ELF-1 (cell line): ENCODE measurements at regions not wholly inside any gene's neighbourhood (a gene's known extent, or its start where the extent isn't known, plus 50 kb on each side); places are given as distances from the start of the nearest gene placed in this dataset.
A peak's percentile ranks its signal among the peaks of the same experiment; 100 is the strongest.
"Not testable (repeated sequence)": the region's sequence is repeated elsewhere in the genome, so short reads cannot be mapped to it uniquely, and the experiment has no call there.

Source experiments
- DNase-seq: peaks from one replicate; pipeline ENCODE4 v3.0.0-alpha.2; 2016; ENCODE audit warnings: low read depth, low spot score

DNA sequence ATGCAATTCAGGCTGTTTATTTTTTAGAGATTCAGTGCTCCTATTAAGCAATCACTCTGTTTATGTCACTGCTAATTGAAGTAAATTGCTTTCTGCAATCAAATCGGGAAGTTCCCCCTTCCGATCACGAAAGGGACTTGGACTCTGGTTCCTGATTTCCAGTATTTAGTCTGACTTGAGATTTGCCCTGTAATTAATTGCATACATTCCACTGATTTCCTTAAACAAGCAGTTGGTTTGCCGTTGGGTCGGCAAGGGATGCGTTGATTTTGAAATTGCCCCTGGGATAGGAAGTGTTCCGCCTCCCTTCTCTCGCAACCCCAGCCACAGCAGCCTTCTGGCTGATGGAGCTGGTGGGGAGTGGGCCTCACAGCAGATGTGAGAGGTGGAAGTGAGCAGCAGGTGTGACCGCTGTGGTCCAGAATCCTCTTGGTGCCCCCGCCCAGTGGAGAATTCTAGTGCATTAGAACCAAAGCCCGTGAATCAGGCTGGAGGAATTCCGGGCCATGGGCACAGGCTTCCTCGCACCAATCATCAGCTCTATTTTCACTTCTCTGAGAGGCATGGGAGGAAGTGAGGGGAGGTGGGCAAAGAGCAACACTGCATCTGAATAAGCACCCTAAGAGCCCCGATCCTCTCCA is 102.5 kb downstream of the SPRY4 start:
- DNase-seq = no peak

GRCh38 chr5:142221091-142221860 is 103.5 kb downstream of the SPRY4 start:
- DNase-seq = no peak

- DNase-seq = peak; percentile 23
Observed at GRCh38 chr5:142219146-142219545, 105.7 kb downstream of the SPRY4 start.

DNA sequence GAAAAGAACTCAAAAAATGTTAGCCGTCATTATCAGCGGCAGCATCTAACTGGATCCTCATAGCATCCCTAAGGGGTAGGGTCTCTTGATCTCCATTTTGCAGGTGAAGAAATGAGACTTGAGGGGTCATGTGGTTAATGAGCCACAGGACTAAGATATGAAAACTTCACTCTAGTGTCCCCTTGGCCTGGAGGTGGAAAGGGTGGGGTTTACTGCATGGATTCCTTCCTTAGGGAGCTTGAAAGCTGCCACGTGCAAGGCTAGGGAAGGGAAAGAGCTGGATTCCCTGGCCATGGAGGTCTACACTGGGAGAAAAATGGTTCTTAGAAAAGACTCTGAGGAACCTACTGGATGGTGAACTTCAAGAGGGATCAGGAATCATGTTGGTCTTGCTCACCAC is 107.9 kb downstream of the SPRY4 start:
- DNase-seq = no peak

DNA sequence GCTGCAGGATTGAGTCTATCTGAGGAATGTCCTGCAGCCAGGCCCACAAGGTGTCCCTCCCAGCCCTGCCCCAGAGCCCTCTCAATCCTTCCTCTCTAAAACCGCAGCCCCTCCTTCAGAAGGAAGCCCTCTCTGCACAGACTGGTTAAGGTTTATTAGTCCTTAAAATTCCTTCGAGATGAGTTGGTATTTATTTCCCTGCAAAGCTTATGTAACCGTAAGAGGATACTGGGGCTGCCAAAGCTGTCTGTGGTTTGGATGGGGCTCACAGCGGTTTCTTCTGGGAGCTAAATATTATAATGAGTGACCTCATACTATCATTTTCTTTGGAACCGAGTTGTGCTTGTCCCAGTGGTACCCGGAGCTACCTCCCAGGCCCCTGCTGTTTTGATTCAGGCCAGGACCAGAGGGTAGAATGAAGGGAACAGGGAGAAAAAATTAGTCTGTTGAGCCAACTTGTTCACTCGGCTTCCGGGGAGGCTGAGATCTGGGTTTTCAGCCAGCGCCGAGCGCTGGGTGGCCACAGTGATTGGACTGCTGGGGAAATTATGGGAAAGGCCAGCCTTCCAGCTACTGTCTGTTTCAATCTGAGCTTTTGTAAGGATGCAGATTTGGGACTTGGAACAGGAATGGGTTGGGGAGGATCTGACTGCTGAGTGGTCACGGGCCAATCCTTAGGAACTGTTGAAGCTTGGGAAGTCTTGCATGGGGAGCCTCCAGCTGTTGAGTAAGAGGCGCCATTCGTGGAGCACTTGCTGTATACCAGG is 107.5 kb downstream of the NDFIP1 start:
- peak; percentile 71 for DNase-seq

GRCh38 chr5:142213077-142213476 is 104.5 kb downstream of the NDFIP1 start:
- no peak for DNase-seq

- no peak for DNase-seq
Observed at GRCh38 chr5:142211918-142212317, 103.3 kb downstream of the NDFIP1 start.

DNA sequence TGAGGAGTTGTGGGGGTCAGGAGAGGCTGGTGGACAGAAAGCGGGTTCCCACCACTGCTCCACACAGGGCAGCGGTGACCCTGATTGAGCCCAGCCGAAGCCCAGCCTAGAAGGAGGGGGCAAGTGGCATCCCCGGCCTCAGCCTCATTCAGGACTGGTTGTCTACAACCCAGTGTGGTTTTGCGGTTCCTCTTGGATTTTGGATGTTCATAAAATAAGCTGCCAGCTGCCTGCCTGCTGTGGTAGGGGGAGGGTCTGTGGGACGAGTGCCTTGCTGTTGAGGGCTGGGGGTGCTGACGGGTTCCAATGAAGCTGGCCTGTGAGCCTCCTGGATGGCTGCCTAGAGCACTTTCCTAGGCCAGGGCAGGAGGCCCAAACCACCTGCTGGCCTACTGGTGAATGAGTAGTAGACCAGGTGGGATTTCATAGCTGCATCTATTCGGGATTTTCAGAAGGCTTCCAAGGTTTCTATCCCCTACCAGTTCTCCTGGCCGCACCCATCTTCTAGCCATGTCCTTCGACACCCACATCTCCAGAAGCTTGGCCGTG is 102.4 kb downstream of the NDFIP1 start:
- no peak for DNase-seq

DNA sequence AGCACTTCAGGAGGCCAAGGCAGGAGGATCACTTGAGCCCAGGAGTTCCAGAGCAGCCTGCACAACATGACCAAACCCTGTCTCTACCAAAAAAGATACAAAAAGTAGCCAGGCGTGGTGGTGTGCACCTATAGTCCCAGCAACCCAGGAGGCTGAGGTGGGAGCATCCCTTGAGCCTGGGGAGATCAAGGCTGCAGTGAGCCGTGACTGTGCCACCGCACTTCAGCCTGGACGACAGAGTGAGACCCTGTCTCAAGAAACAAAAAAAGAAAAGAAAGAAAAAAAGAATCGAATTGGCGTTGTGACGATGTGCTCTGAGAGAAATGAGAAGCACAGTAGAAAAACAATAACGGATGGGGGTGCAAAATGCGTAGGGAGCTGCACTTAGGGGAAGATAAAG is 101.4 kb downstream of the NDFIP1 start:
- DNase-seq = no peak

- no peak for DNase-seq
Observed at GRCh38 chr5:142208777-142209312, 100.3 kb downstream of the NDFIP1 start.

DNA sequence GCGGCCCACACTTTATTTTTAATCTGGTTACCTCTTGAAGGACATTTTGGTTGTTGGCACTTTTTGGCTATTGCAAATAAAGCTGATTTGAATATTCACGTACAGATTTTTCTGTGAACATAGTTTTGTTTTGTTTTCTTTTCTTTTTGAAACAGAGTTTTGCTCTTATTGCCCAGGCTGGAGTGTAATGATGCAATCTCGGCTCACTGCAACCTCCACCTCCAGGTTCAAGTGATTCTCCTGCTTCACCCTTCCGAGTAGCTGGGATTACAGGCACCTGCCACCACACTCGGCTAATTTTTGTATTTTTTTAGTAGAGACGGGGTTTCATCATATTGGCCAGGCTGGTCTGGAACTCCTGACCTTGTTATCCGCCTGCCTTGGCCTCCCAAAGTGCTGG is 99.7 kb downstream of the NDFIP1 start:
- DNase-seq = not testable (repeated sequence)

- DNase-seq = no peak
Observed at GRCh38 chr5:142206801-142207200, 98.2 kb downstream of the NDFIP1 start.

DNA sequence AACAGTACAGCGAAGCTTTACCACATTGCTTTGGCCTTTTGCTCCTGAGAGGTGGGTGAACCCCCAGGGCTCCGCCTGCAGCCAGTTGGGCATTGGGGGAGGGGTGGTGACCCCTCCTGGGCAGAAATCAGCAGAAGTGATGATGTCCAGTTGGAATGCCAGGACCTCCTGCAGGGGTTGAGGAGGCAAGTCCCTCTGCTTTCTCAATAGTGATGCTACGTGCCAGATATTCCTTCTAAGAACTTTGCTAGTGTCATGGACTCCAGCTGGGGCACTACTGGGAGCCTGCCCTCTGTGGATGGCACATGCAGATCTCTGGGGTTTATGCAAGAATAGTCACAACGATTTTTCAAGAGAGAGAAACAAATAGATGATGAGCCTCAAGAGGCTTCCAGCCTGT is 95.6 kb downstream of the NDFIP1 start:
- no peak for DNase-seq
